Liver (tissue), 8 donors: ENCODE measurements at regions not wholly inside any gene's neighbourhood (a gene's known extent, or its start where the extent isn't known, plus 50 kb on each side); places are given as distances from the start of the nearest gene placed in this dataset.

Source experiments
- DNase-seq: peaks from one replicate; pipeline ENCODE4 v3.0.0-alpha.2; 2017; ENCODE audit warnings: low spot score
- H3K27ac ChIP-seq, 2 donors: one replicate each; pipeline ENCODE4 v1.7.0; 2013; ENCODE audit warnings: inconsistent platforms in 2 of 2, low read length in 2 of 2, control low read depth in 1 of 2, low read depth in 1 of 2, mild to moderate bottlenecking in 1 of 2
- H3K27me3 ChIP-seq, 4 donors: one replicate each; pipeline versions ENCODE4 v1.6.1 to v1.7.0; 2013; ENCODE audit warnings: low read length in 3 of 4, inconsistent platforms in 1 of 4, mild to moderate bottlenecking in 1 of 4, moderate library complexity in 1 of 4; ENCODE audit not compliant: control insufficient read depth in 4 of 4, insufficient read depth in 4 of 4
- H3K36me3 ChIP-seq, 4 donors: one replicate each; pipeline versions ENCODE4 v1.6.1 to v1.7.0; 2013; ENCODE audit warnings: low read length in 3 of 4, mild to moderate bottlenecking in 3 of 4, low read depth in 1 of 4, moderate library complexity in 1 of 4; ENCODE audit not compliant: control insufficient read depth in 4 of 4, insufficient read depth in 3 of 4
- H3K4me1 ChIP-seq, 4 donors: one replicate each; pipeline versions ENCODE4 v1.6.1 to v1.7.0; 2013; ENCODE audit warnings: low read length in 3 of 4, mild to moderate bottlenecking in 3 of 4, moderate library complexity in 1 of 4; ENCODE audit not compliant: control insufficient read depth in 4 of 4, insufficient read depth in 4 of 4
- H3K4me3 ChIP-seq, 3 donors: one replicate each; pipeline versions ENCODE4 v1.6.1 to v1.7.0; 2013; ENCODE audit warnings: low read length in 3 of 3, control low read depth in 1 of 3, low read depth in 1 of 3, mild to moderate bottlenecking in 1 of 3
- H3K9ac ChIP-seq, 2 donors: one replicate each; pipeline ENCODE4 v1.7.0; 2013; ENCODE audit warnings: low read length in 2 of 2, mild to moderate bottlenecking in 2 of 2, moderate library complexity in 2 of 2, control low read depth in 1 of 2, low read depth in 1 of 2
- H3K9me3 ChIP-seq, 4 donors: one replicate each; pipeline versions ENCODE4 v1.6.1 to v1.7.0; 2013; ENCODE audit warnings: low read length in 3 of 4; ENCODE audit not compliant: control insufficient read depth in 4 of 4
- ATF3 ChIP-seq: IDR thresholded peaks from 2 replicates; pipeline ENCODE4 v1.6.1; 2016; ENCODE audit warnings: antibody characterized with exemption
- EGR1 ChIP-seq, 2 donors: IDR thresholded peaks; 2 replicates each; pipeline ENCODE4 v1.6.1; 2016 to 2018; ENCODE audit warnings: antibody characterized with exemption in 2 of 2, low read depth in 2 of 2
- FOXA1 ChIP-seq: IDR thresholded peaks from 2 replicates; pipeline ENCODE4 v1.6.1; 2016; ENCODE audit warnings: antibody characterized with exemption
- FOXA2 ChIP-seq: IDR thresholded peaks from 2 replicates; pipeline ENCODE4 v1.6.1; 2016; ENCODE audit warnings: antibody characterized with exemption
- GABPA ChIP-seq, 2 donors: IDR thresholded peaks in 1 of 2; conservative IDR thresholded peaks in 1 of 2; 2 replicates each; pipeline ENCODE4 v1.6.1; 2016; ENCODE audit warnings: antibody characterized with exemption in 2 of 2, mild to moderate bottlenecking in 1 of 2, moderate library complexity in 1 of 2
- HNF4A ChIP-seq, 2 donors: conservative IDR thresholded peaks; 2 replicates each; pipeline ENCODE4 v1.6.1; 2016; ENCODE audit warnings: antibody characterized with exemption in 2 of 2, mild to moderate bottlenecking in 2 of 2
- HNF4G ChIP-seq: IDR thresholded peaks from 2 replicates; pipeline ENCODE4 v1.6.1; 2016; ENCODE audit warnings: antibody characterized with exemption
- JUND ChIP-seq, 2 donors: IDR thresholded peaks; 2 replicates each; pipeline ENCODE4 v1.6.1; 2016; ENCODE audit warnings: antibody characterized with exemption in 2 of 2
- NR2F2 ChIP-seq: IDR thresholded peaks from 2 replicates; pipeline ENCODE4 v1.6.1; 2016; ENCODE audit warnings: antibody characterized with exemption
- RAD21 ChIP-seq, 2 donors: IDR thresholded peaks; 2 replicates each; pipeline ENCODE4 v1.6.1; 2016; ENCODE audit warnings: antibody characterized with exemption in 2 of 2, mild to moderate bottlenecking in 2 of 2
- REST ChIP-seq: IDR thresholded peaks from 2 replicates; pipeline ENCODE4 v1.6.1; 2016; ENCODE audit warnings: antibody characterized with exemption, mild to moderate bottlenecking
- RXRA ChIP-seq, 2 donors: IDR thresholded peaks; 2 replicates each; pipeline ENCODE4 v1.6.1; 2017 to 2018; ENCODE audit warnings: antibody characterized with exemption in 2 of 2, mild to moderate bottlenecking in 1 of 2
- SP1 ChIP-seq: IDR thresholded peaks from 2 replicates; pipeline ENCODE4 v1.6.1; 2018; ENCODE audit warnings: antibody characterized with exemption, mild to moderate bottlenecking
- TAF1 ChIP-seq: conservative IDR thresholded peaks from 2 replicates; pipeline ENCODE4 v1.6.1; 2016; ENCODE audit warnings: antibody characterized with exemption, mild to moderate bottlenecking
- YY1 ChIP-seq: IDR thresholded peaks from 2 replicates; pipeline ENCODE4 v1.6.1; 2016; ENCODE audit warnings: antibody characterized with exemption, mild to moderate bottlenecking
- WGBS: extraction: QIAGEN DNeasy Blood & Tissue Kit; methylation state at CpG from one replicate; pipeline ENCODE4 v1.1.7; 2013; 5-methylcytosine and 5-hydroxymethylcytosine counted together
- TF ChIP-seq, protein P1 (sequence below): IDR thresholded peaks from 2 replicates; pipeline ENCODE4 v1.6.1; 2016; ENCODE audit warnings: antibody characterized with exemption
- TF ChIP-seq, protein P2 (sequence below): IDR thresholded peaks from 2 replicates; pipeline ENCODE4 v1.6.1; 2016; ENCODE audit warnings: antibody characterized with exemption
- TF ChIP-seq, protein P3 (sequence below): fragments of 150-350 bp; IDR thresholded peaks from 2 replicates; pipeline ENCODE4 v1.5.1; 2017; ENCODE audit warnings: improper control_type of control experiment, low read depth, low read length; ENCODE audit not compliant: missing input control
- donor health status: healthy.
- donor health status: healthy.
- donor health status: healthy.
- donor health status: healthy.
- donor health status: healthy.

DNA sequence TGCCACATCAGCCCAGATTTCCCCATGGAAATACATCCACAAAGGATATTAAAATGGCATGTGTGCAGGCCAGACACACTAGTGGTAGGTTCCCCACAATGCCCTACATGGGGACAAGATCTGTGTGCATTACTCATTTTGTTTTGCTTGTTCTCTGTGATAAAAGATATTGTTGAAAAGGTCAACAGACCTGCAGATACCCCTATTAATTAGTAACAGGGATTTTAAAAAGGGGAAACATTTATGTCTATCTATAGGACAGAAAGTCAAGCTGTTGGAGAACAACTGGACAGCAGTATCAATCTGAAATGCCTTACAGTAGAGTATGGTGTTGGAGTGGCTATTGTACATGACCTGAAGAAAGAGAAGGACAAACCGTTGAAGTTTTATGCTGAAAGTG lies 596.0 kb upstream of the GRM7 start:
- no peaks in the 10 kb centered on the region for H3K4me1 ChIP-seq
- H3K27me3 ChIP-seq: no peaks in the 10 kb centered on the region
- no peaks in the 10 kb centered on the region for H3K36me3 ChIP-seq
- H3K9me3 ChIP-seq: no peaks in the 10 kb centered on the region
- no peak overlapping the region for H3K27ac ChIP-seq
- H3K4me3 ChIP-seq: no peak overlapping the region
- H3K9ac ChIP-seq: no peak overlapping the region
- no peak for DNase-seq
- no peak for TF ChIP-seq YY1
- TF ChIP-seq GABPA (IDR thresholded peaks at IDR 0.05 in 1 of 2, conservative IDR thresholded peaks at IDR 0.05 in 1 of 2): no peak
- TF ChIP-seq FOXA1: no peak
- TF ChIP-seq HNF4G: no peak
- no peak for TF ChIP-seq FOXA2
- no peak for TF ChIP-seq NR2F2
- TF ChIP-seq RAD21 (IDR thresholded peaks at IDR 0.05): no peak
- TF ChIP-seq HNF4A (conservative IDR thresholded peaks at IDR 0.05): no peak
- no peak for TF ChIP-seq EGR1 (IDR thresholded peaks at IDR 0.05; ENCODE audit: low read depth in 2 of 2)
- no peak for TF ChIP-seq REST
- TF ChIP-seq, protein P1, sequence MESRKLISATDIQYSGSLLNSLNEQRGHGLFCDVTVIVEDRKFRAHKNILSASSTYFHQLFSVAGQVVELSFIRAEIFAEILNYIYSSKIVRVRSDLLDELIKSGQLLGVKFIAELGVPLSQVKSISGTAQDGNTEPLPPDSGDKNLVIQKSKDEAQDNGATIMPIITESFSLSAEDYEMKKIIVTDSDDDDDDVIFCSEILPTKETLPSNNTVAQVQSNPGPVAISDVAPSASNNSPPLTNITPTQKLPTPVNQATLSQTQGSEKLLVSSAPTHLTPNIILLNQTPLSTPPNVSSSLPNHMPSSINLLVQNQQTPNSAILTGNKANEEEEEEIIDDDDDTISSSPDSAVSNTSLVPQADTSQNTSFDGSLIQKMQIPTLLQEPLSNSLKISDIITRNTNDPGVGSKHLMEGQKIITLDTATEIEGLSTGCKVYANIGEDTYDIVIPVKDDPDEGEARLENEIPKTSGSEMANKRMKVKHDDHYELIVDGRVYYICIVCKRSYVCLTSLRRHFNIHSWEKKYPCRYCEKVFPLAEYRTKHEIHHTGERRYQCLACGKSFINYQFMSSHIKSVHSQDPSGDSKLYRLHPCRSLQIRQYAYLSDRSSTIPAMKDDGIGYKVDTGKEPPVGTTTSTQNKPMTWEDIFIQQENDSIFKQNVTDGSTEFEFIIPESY: no peak
- no peak for TF ChIP-seq JUND (IDR thresholded peaks at IDR 0.05)
- TF ChIP-seq, protein P2, sequence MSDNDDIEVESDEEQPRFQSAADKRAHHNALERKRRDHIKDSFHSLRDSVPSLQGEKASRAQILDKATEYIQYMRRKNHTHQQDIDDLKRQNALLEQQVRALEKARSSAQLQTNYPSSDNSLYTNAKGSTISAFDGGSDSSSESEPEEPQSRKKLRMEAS: no peak
- TF ChIP-seq SP1: no peak
- TF ChIP-seq ATF3: no peak
- TF ChIP-seq, protein P3, sequence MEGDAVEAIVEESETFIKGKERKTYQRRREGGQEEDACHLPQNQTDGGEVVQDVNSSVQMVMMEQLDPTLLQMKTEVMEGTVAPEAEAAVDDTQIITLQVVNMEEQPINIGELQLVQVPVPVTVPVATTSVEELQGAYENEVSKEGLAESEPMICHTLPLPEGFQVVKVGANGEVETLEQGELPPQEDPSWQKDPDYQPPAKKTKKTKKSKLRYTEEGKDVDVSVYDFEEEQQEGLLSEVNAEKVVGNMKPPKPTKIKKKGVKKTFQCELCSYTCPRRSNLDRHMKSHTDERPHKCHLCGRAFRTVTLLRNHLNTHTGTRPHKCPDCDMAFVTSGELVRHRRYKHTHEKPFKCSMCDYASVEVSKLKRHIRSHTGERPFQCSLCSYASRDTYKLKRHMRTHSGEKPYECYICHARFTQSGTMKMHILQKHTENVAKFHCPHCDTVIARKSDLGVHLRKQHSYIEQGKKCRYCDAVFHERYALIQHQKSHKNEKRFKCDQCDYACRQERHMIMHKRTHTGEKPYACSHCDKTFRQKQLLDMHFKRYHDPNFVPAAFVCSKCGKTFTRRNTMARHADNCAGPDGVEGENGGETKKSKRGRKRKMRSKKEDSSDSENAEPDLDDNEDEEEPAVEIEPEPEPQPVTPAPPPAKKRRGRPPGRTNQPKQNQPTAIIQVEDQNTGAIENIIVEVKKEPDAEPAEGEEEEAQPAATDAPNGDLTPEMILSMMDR: no peak
- no peak for TF ChIP-seq RXRA (IDR thresholded peaks at IDR 0.05)
- TF ChIP-seq TAF1: no peak
- 46% methylated on average over 1 of the region's 1 CpG for WGBS
